GM23338 (cell line): ENCODE measurements at regions not wholly inside any gene's neighbourhood (a gene's known extent, or its start where the extent isn't known, plus 50 kb on each side); places are given as distances from the start of the nearest gene placed in this dataset.

Experiments used
- CREB1 ChIP-seq: fragments of 250-450 bp; sonication (Bioruptor Pico); IDR thresholded peaks from 2 replicates; pipeline ENCODE4 v1.5.0; 2020; ENCODE audit warnings: low read depth, mild to moderate bottlenecking, moderate library complexity
- CTCF ChIP-seq, 2 experiments: fragments of 200-600 bp in 1 of 2; sonication (generic) in 1 of 2; conservative IDR thresholded peaks; 2 replicates each; pipeline versions ENCODE4 v1.5.1 to v1.6.1; 2016 to 2017; ENCODE audit warnings: antibody characterized with exemption in 2 of 2, low read depth in 2 of 2, mild to moderate bottlenecking in 2 of 2, moderate library complexity in 1 of 2
- ETS1 ChIP-seq: IDR thresholded peaks from 2 replicates; pipeline ENCODE4 v1.6.1; 2016; ENCODE audit warnings: antibody characterized with exemption
- EZH2 ChIP-seq: fragments of 200-600 bp; sonication (generic); IDR thresholded peaks from one replicate; pipeline ENCODE4 v1.8.0; 2017; ENCODE audit warnings: antibody characterized with exemption, mild to moderate bottlenecking, low read depth; ENCODE audit not compliant: unreplicated experiment
- EZH2phosphoT487 ChIP-seq: fragments of 200-600 bp; sonication (generic); IDR thresholded peaks from one replicate; pipeline ENCODE4 v1.8.1; 2018; ENCODE audit warnings: antibody characterized with exemption; ENCODE audit not compliant: unreplicated experiment
- JUNB ChIP-seq: IDR thresholded peaks from one replicate; pipeline ENCODE4 v1.6.1; 2016; ENCODE audit warnings: antibody characterized with exemption; ENCODE audit not compliant: unreplicated experiment
- NANOG ChIP-seq: IDR thresholded peaks from 2 replicates; pipeline ENCODE4 v1.6.1; 2016; ENCODE audit warnings: antibody characterized with exemption, borderline replicate concordance
- POLR2AphosphoS5 ChIP-seq: IDR thresholded peaks from 2 replicates; pipeline ENCODE4 v1.6.1; 2016; ENCODE audit warnings: antibody characterized with exemption, low read depth
- REST ChIP-seq: IDR thresholded peaks from one replicate; pipeline ENCODE4 v1.6.1; 2018; ENCODE audit warnings: antibody characterized with exemption; ENCODE audit not compliant: unreplicated experiment
- STAT1 ChIP-seq: IDR thresholded peaks from one replicate; pipeline ENCODE4 v1.6.1; 2016; ENCODE audit warnings: antibody characterized with exemption; ENCODE audit not compliant: unreplicated experiment
- ZNF114 ChIP-seq: fragments of 250-450 bp; sonication (Bioruptor Pico); IDR thresholded peaks from 2 replicates; pipeline ENCODE4 v1.5.0; 2020; ENCODE audit warnings: mild to moderate bottlenecking, moderate library complexity
- ZNF331 ChIP-seq: fragments of 250-450 bp; sonication (Bioruptor Pico); IDR thresholded peaks from 2 replicates; pipeline ENCODE4 v1.5.0; 2020; ENCODE audit warnings: low read depth, mild to moderate bottlenecking, moderate library complexity

- TF ChIP-seq POLR2AphosphoS5 (no peak), CTCF (conservative IDR thresholded peaks at IDR 0.05; ENCODE audit: low read depth in 2 of 2) (no peak), NANOG (no peak), EZH2phosphoT487 (no peak), EZH2 (no peak), JUNB (no peak), CREB1 (CRISPR knock-in tag) (no peak), ZNF114 (CRISPR knock-in tag) (no peak), ZNF331 (CRISPR knock-in tag) (no peak), ETS1 (no peak), REST (no peak), STAT1 (no peak)
Observed at GRCh38 chr10:78335371-78335690, 301.7 kb downstream of the RPS24 start.
